ENCODE measurements at regions not wholly inside any gene's neighbourhood (a gene's known extent, or its start where the extent isn't known, plus 50 kb on each side); places are given as distances from the start of the nearest gene placed in this dataset.

GRCh38 chr4:31230594-31230993 lies 510.4 kb downstream of the PCDH7 start:
- DNase-seq, result no peak
- H3K9me3 ChIP-seq, result no peaks in the 10 kb centered on the region
- Mint-ChIP-seq H3K4me3 (ENCODE audit: unreplicated experiment) (no peak overlapping the region), H3K4me1 (ENCODE audit: low read depth, unreplicated experiment) (no peaks in the 10 kb centered on the region), H3K9me3 (ENCODE audit: unreplicated experiment) (peaks cover 9% of the 10 kb centered on the region), H3K27ac (ENCODE audit: unreplicated experiment) (no peak overlapping the region), H3K36me3 (ENCODE audit: insufficient read depth, unreplicated experiment) (no peaks in the 10 kb centered on the region), H3K27me3 (ENCODE audit: insufficient read depth, unreplicated experiment) (no peaks in the 10 kb centered on the region)
- H3K4me3 ChIP-seq (ENCODE audit: low read depth, low read length), result no peak overlapping the region
- intact Hi-C loops (cut with micrococcal nuclease; ENCODE audit: unreplicated experiment), result no loop called here
- peaks cover 10% of the 10 kb centered on the region for H3K4me1 ChIP-seq
- no TSS peak for BruUV-seq (replicated peaks)
- CTCF ChIA-PET, result no interaction called here
- no peaks in the 10 kb centered on the region for H3K27me3 ChIP-seq (replicated peaks; ENCODE audit: control insufficient read depth, insufficient read depth, low read length)
- TF ChIP-seq CTCF (IDR thresholded peaks at IDR 0.05; ENCODE audit: insufficient read depth in 1 of 2, low read depth in 1 of 2, low read length in 1 of 2, severe bottlenecking in 1 of 2, unreplicated experiment in 1 of 2), result no peak
- no peaks in the 10 kb centered on the region for H3K36me3 ChIP-seq (ENCODE audit: control insufficient read depth, insufficient read depth, low read length)
- POLR2A ChIA-PET, result no interaction called here

GRCh38 chr4:31234494-31234893 lies 514.3 kb downstream of the PCDH7 start:
- Histone ChIP-seq H3K36me3 (ENCODE audit: control insufficient read depth, insufficient read depth, low read length) (no peaks in the 10 kb centered on the region), H3K9me3 (no peaks in the 10 kb centered on the region), H3K27me3 (replicated peaks; ENCODE audit: control insufficient read depth, insufficient read depth, low read length) (no peaks in the 10 kb centered on the region), H3K4me1 (peaks cover 10% of the 10 kb centered on the region), H3K4me3 (ENCODE audit: low read depth, low read length) (no peak overlapping the region)
- H3K36me3 Mint-ChIP-seq (ENCODE audit: insufficient read depth, unreplicated experiment), result no peaks in the 10 kb centered on the region
- TF ChIP-seq CTCF (IDR thresholded peaks at IDR 0.05; ENCODE audit: insufficient read depth in 1 of 2, low read depth in 1 of 2, low read length in 1 of 2, severe bottlenecking in 1 of 2, unreplicated experiment in 1 of 2), result no peak
- no peak overlapping the region for H3K27ac Mint-ChIP-seq (ENCODE audit: unreplicated experiment)
- CTCF ChIA-PET, result no interaction called here
- intact Hi-C loops (cut with micrococcal nuclease; ENCODE audit: unreplicated experiment), result loop anchor here (2.0 kb wide), 1 partner anchor 192 kb away; no protein-coding TSS in a partner anchor
- POLR2A ChIA-PET, result no interaction called here
- BruUV-seq (replicated peaks), result no TSS peak
- peaks cover 9% of the 10 kb centered on the region for H3K9me3 Mint-ChIP-seq (ENCODE audit: unreplicated experiment)
- DNase-seq, result peak; percentile 53 to 74
- no peak overlapping the region for H3K4me3 Mint-ChIP-seq (ENCODE audit: unreplicated experiment)
- H3K27me3 Mint-ChIP-seq (ENCODE audit: insufficient read depth, unreplicated experiment), result no peaks in the 10 kb centered on the region
- no peaks in the 10 kb centered on the region for H3K4me1 Mint-ChIP-seq (ENCODE audit: low read depth, unreplicated experiment)

- TF ChIP-seq CTCF (IDR thresholded peaks at IDR 0.05; ENCODE audit: insufficient read depth in 1 of 2, low read depth in 1 of 2, low read length in 1 of 2, severe bottlenecking in 1 of 2, unreplicated experiment in 1 of 2), result no peak
- CTCF ChIA-PET, result no interaction called here
- Histone ChIP-seq H3K4me3 (ENCODE audit: low read depth, low read length) (no peak overlapping the region), H3K4me1 (peaks cover 10% of the 10 kb centered on the region), H3K27me3 (replicated peaks; ENCODE audit: control insufficient read depth, insufficient read depth, low read length) (no peaks in the 10 kb centered on the region), H3K36me3 (ENCODE audit: control insufficient read depth, insufficient read depth, low read length) (no peaks in the 10 kb centered on the region), H3K9me3 (no peaks in the 10 kb centered on the region)
- H3K4me3 Mint-ChIP-seq (ENCODE audit: unreplicated experiment), result no peak overlapping the region
- intact Hi-C loops (cut with micrococcal nuclease; ENCODE audit: unreplicated experiment), result loop anchor here (2.0 kb wide), 1 partner anchor 192 kb away; no protein-coding TSS in a partner anchor
- DNase-seq, result peak; percentile 12 to 58
- peaks cover 9% of the 10 kb centered on the region for H3K9me3 Mint-ChIP-seq (ENCODE audit: unreplicated experiment)
- H3K27me3 Mint-ChIP-seq (ENCODE audit: insufficient read depth, unreplicated experiment), result no peaks in the 10 kb centered on the region
- no peaks in the 10 kb centered on the region for H3K36me3 Mint-ChIP-seq (ENCODE audit: insufficient read depth, unreplicated experiment)
- no TSS peak for BruUV-seq (replicated peaks)
- no peaks in the 10 kb centered on the region for H3K4me1 Mint-ChIP-seq (ENCODE audit: low read depth, unreplicated experiment)
- H3K27ac Mint-ChIP-seq (ENCODE audit: unreplicated experiment), result no peak overlapping the region
- POLR2A ChIA-PET, result no interaction called here
These were observed 514.7 kb downstream of the PCDH7 start for GRCh38 chr4:31234901-31235300.

Data from Caco-2 (cell line).